HUDEP-2 (cell line): ENCODE measurements at regions not wholly inside any gene's neighbourhood (a gene's known extent, or its start where the extent isn't known, plus 50 kb on each side); places are given as distances from the start of the nearest gene placed in this dataset.
"Not testable (repeated sequence)": the region's sequence is repeated elsewhere in the genome, so short reads cannot be mapped to it uniquely, and the experiment has no call there.

Experiments
- DNase-seq, 76 experiments: peaks; one replicate each; lab custom pipeline; 2025; ENCODE audit not compliant: unreplicated experiment in 76 of 76; lab: John Stamatoyannopoulos, UW

DNA sequence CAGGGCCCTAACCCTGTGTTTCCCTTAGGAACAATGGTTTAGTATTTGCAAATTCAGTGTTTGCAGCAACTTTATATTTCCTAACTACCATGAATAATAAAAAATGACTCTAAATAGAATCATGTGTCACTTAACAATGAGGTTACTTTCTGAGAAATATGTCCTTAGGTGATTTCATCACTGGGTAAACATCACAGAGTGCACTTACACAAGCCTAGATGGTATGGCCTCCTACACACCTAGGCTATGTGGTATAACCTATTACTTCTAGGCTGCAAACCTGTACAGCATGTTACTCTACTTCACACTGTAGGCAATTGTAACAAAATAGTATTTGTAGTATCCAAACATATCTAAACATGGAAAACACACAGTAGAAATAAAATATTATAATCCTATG is 1174.6 kb upstream of the LRRTM3 start:
- DNase-seq, result no peak

DNA sequence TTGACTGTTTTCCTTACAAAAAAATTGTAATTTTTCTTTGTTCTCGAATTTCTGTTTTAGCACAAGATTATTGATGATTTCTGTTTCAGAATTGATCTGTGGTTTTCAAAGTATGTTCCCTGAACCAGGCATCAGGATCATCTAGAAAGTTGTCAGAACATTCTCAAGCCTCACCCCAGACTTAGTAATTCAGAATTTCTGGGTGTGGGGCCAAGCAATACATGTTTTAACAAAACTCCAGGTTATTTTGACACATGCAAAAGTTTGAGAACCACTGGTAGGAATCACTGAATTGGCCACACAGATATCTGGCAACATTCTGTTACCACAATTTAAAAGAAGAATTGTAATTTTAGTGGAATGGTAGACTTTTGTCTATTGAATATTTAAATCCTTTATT is 1173.9 kb upstream of the LRRTM3 start:
- DNase-seq, result no peak

DNA sequence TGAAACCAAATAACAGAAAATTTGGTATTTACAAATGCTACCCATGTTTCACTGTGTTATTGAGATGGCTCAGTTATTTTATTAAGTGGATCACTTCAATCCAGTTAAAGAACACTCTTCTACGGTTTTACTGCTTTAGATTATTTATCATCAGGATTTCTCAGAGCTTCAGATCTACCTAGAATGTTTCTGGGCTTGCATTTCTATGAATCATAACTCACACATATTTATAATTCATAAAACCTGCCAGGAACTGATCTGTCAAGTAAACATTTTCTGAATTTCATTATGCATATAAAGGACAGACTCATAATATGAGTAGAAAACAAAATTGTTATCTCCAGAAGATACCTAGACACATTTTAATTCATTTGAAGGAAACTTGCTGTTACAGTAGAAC is 1172.3 kb upstream of the LRRTM3 start:
- no peak for DNase-seq

DNA sequence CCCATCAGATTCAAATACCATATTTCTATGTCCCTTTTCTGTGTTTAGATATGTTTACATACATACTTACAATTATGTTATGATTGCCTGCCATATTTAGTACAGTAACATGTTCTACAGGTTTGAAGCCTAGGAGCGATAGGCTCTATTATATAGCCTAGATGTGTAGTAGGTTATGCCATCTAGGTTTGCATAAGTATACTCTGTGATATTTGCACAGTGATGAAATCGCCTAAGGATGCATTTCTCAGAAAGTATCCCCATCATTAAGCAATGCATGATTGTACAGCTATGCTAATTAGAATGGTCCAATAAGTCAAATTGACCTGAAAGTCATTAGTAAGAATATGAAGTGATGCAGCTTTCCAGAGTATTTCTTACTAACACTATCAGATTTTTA is 1171.7 kb upstream of the LRRTM3 start:
- no peak for DNase-seq

DNA sequence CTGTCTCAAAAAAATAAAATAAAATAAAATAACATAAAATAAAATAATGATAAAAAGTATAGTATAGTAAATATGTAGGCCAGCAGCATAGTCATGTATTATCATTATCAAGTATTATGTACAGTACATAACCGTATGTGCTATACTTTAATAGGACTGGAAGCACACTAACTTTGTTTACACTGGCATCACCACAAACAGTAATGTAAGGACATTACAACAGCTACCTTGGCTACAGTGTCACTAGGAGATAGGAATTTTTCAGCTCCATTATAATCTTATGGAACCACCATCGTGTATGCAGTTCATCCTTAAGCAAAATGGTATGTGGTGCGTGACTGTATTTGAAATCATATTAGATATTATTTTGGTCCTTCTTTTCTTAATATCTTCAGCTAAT is 1163.5 kb upstream of the LRRTM3 start:
- DNase-seq, result no peak

DNA sequence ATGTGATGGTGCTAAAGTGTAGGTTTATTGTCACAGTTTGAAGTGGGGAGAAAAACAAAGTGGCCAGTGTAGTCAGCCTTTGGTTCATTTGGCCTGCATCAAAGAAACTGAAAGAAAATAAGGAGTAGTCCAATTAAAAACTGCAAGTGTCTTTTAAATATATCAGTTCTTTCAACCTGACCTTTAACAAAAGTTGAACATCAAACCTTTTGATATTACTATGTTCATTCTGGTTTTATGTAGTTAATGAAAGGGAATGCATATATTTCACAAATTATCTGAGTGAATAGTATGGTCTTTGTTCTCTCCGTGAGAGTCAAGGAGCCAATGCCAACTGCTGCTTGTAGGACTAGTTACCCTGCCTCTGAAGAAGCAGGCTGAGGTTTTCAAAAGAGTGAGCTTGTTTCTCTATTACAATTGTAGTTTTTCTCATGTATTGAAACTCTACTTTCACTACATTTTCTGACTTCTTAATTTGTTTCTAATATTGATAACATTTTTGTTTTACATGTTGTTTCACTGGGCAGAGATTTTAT is 1160.8 kb upstream of the LRRTM3 start:
- no peak for DNase-seq

DNA sequence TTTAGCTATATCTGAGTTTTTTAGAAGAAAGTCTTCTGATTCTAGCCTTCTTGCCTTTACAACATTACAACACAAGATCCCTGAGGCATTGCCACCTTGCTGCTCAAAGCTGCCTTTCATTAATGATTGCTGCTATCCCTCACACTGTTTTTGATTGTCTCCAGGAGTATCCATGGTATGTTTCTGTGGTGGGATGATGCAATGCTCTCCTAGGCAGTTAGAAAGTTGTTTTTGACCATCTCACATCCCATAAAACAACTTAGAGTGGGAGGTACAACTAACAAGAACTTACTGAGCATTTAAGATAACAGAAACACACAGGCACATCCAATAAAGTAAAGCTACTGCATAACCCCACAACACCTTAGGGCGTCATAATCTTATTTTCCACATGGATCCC is 1156.0 kb upstream of the LRRTM3 start:
- no peak for DNase-seq

DNA sequence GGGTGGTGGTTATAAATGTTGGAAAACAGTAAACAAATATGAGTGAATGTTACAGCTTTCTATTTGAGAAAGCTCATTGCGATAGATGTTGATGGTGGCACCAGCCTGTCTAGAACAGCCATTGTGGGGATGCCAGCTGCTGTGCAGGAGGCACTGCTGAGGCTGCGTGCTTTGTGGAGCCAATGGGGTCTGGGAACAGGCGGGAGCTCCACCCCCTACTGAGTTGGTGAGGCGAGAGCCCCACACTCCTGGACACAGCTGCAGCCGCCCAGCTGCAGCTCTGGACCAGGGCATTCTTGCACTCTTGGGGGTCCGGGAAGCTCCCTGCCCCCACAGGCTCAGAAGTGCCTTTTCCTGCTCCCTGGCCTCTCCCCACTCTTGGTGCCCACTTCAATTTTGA is 1147.1 kb upstream of the LRRTM3 start:
- DNase-seq, result no peak

DNA sequence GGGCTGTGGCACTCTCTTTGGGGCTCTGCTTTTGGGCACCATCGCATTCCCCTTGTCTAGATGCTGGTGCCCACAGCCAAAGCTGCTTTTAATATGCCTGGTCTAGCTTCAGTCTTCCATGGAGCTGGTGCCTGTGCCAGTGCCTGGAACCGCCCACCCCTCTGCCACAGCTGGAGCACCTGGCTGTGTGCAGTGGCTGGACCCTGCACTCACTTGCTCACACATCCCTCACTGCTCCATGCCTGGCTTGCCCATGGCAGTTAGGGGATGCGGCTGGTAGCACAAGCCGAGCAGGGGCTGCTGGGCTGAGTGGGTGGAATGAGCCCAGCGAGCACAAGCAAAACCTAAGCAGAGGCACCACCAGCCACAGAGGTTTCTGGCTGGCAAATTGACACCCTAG is 1145.9 kb upstream of the LRRTM3 start:
- no peak for DNase-seq

DNA sequence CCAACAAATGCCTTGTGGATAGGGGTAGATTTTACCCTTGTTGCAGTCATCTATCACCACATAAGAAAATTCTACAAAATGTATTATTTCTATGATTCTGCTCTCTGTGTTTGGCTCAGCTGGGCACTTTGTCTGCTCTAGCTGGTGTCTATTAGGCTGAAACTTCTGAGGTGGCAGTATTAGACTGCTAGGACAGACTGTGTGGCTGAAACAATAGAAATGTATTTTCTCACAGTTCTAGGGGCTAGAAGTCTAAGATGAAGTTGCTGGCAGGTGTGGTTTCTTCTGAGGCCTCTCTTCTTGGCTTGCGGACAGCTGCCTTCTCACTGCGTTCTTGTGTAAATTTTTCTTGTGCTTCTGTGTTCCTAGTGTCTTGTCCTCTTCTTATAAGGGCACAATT is 1139.6 kb upstream of the LRRTM3 start:
- no peak for DNase-seq

DNA sequence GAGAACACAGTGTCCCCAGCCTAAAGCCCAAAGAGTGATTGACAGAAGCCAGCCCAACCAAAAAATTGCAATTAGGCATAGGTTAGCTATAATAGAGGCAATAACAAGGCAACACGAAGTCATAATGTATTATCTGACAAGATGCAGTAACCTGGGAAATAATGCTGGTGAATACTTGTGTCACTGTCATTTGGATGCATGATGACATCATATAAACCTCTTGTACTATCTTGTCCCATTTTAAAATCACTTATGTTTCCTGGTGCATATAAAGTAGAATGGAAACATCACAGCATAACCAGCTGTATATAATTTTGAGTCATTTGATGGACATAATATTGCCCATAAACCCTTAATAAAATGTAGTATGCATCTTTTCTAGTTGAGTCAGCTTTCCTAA is 1138.3 kb upstream of the LRRTM3 start:
- DNase-seq, result no peak

DNA sequence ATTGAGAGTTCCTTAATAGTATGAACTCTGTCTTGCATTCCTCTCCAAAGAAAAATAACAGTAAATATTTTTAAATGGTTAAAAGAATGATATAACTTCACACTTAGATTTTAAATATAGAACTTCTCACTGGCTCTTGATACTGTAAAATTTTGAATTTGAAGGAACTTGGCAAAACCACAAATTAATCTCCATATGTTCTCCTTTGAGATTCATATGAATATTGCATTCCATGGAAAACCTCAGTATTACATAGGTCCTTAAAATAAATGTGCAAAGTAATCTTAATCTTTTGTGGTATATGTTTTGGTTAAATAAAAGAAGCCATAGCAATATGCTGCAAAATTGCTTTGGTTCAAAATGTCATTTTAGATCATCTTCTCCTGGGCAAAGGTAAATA is 1137.6 kb upstream of the LRRTM3 start:
- no peak for DNase-seq

DNA sequence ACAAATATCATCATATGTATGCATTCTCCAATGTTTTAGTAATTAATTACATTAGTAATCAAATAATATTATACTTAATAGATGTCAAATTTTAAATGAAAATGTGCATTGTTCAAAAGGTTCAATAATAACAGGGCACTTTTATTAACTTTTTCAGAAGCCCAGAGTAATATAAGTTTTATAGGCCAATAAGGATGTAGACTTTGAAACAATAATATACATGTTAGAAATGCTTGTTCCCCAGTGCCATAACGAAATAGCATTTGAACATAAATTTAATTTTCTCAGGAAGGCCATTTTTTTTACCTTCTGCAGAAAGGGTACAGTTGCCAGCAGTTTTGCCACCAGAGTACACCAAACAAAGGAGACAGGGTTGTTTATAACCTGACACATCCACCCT is 1133.9 kb upstream of the LRRTM3 start:
- DNase-seq, result no peak

DNA sequence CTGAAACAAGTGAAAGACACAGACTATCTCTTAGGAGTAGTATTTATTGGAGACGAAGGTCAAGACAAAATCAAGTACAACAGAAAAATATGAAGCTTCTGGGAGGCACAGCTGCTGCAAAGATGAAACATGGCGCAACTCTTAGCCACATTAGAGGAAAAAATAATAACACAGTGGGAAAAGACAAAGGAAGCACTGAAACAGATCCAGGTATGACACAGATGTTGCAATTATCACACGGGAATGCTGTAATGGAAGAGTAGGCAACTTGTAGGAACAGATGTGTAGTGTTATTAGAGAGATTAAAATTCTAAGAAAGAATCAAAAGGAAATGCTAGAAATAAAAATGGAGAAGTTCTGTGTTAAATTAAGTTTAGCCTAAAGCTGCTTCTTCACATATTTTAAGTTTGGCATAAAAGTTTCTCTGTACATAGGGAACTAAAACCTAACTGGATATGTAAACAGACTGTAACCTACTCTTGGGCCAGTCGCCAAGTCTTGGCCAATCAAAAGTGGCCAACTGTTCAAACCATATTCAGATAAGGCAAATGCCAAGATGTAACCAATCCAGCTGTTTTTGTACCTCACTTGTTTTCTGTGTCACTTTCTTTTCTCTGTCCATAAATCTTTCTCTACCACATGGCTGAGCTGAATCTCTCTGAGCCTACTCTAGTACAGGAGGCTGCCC is 1132.0 kb upstream of the LRRTM3 start:
- no peak for DNase-seq

DNA sequence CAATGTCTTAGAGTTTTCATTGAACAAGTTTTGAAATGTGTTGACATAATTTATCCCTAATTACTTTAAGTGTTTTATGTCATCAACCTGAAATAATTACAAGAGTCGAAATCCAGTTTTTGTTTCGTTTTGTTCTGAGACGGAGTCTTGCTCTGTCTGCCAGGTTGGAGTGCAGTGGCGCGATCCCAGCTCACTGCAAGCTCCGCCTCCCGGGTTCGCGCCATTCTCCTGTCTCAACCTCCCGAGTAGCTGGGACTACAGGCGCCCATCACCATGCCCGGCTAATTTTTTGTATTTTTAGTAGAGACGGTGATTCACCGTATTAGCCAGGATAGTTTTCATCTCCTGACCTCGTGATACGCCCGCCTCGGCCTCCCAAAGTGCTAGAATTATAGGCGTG is 1131.0 kb upstream of the LRRTM3 start:
- not testable (repeated sequence) for DNase-seq

DNA sequence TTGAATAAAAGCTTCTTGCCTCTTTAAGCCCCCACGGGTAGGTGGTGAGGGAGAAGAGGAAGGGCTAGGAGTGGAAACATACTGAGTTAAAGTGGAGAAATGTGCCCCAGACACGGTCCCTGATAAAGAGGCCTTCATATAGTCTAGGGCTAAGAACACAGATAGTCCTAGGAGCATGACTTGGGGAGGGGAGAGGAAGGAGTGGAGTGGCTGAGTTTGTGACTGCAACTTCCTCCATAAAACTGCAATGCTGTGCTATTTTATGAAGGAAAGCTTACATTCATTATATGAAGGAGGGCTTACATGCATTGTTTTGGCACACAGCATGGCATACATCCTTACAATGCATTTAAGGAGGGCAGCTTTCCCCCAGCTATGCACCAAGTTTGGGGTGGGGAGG is 1129.4 kb upstream of the LRRTM3 start:
- DNase-seq, result no peak

DNA sequence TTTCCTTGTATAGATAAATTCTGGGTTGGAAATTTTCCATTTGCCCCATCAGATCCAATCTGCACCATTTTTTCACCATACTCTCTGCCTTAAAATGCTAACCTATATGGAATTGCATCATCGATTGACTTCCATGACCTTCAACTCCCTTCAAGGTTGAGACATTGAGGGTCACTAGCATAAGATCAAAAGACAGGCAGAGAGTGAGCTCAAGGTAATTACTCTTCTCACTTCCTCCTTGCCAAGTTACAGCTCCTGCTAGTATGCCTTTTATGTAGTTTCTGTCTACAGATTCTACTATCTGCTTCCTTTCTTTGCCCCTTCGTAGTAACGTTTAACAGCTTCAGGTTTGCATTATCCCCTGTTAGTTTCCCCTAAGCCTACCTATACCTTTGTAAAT is 1127.7 kb upstream of the LRRTM3 start:
- no peak for DNase-seq

DNA sequence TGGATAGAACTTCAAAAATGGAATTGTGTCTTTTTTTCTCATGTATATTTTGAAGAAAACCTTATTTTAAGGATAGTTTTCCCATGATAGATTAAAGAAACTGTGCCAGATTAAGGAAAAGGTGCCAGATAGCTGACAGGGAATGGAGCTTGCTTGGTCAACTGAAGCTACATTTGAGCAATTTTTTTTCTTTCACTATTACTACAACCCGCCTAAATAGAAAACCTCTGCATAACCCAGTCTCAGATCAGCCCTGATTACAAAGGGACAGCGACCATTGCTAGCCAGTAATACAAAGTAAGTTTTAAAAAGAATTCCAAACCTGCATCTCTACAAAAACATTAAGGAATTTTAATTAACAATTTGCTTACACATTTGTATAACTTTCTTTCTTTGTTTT is 1123.4 kb upstream of the LRRTM3 start:
- no peak for DNase-seq

DNA sequence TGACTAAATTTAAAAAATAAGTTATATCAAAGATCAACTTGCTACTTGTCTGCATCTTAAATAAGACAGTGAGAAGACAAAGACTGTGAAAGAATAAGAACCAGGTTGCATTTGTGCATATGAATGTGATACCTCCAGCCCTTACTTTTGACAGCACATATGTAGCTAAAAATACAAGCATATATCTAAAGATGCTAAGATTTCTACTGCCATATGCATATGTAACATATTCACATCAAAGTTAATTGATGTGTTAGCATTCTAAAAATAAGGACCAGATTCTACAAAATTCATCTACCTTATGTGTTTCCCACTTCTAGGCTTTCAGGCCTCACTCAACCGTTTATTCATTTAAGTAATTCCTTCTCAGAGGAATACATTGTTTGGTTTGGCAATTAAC is 1120.3 kb upstream of the LRRTM3 start:
- DNase-seq, result no peak

DNA sequence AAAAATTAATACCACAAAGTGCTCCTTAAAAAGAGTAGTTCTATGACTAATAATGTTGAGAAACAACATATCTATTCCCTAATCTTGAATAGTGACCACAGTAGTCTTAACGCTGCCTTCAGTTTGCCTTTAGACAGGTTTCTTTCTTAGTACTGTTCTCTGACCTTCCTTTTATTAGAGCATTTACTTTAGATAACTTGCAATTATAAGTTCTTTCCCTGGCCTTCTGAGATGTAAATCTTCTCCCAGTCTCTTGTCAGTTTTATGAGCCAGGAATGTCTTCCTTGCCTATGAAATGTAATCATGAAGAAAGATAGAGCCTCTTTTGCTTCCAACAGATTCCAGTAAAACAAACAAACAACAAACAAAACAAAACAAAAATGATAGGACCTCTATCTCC is 1119.8 kb upstream of the LRRTM3 start:
- DNase-seq, result no peak

DNA sequence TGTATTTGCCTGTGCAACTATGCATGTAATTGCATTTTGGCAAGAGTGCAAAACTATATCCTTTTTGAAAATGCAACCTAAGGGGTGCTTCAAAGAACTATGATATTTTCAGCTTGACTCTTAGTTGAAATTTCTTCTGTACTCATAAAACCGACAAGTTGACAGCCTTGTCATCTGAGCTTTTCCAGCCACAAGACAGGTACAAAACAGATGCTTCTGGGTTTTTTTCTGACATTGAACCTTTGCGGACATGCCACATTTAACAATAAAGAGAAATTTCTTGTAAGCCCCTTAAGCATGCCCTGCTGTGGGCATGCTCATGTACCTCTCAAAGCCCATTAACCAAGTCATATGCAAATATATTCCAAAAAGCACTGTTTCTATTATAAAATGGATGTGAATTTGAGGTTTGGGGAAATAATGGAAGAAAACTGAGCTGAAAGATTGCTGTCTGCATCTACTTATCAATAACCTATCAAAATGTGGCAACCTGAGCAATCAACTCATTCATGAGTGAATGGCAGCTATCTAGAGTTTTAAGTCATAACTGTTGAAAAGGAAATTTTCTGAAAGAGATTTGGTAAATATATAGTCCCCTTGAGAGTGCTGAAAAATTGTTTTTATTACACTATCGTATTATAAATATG is 1117.0 kb upstream of the LRRTM3 start:
- no peak for DNase-seq

DNA sequence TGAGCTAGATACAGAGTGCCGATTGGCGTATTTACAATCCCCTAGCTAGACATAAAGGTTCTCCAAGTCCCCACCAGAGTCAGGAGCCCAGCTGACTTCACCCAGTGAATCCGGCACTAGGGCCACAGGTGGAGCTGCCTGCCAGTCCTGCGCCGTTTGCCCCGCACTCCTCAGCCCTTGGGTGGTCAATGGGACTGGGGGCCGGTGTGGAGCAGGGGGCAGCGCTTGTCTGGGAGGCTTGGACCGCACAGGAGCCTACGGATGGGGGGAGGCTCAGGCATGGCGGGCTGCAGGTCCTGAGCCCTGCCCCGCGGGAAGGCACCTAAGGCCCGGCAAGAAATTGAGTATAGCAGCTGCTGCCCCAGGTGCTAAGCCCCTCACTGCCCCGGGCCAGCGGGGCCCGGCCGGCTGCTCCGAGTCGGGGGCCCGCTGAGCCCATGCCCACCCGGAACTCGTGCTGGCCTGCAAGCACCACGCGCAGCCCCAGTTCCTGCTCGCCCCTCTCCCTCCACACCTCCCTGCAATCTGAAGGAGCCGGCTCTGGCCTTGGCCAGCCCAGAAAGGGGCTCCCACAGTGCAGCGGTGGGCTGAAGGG is 1113.8 kb upstream of the LRRTM3 start:
- no peak for DNase-seq
